Endothelial cell (in vitro differentiated cells): ENCODE measurements at regions not wholly inside any gene's neighbourhood (a gene's known extent, or its start where the extent isn't known, plus 50 kb on each side); places are given as distances from the start of the nearest gene placed in this dataset.

ENCODE experiments used
- DNase-seq: peaks from one replicate; pipeline ENCODE4 v3.0.0; 2021; ENCODE audit warnings: low spot score
- H3K27ac Mint-ChIP-seq: one replicate; pipeline ENCODE4 v1.8.0; 2021; ENCODE audit warnings: mixed read lengths, inconsistent platforms; ENCODE audit not compliant: unreplicated experiment
- H3K27me3 Mint-ChIP-seq: one replicate; pipeline ENCODE4 v1.8.0; 2021; ENCODE audit warnings: mild to moderate bottlenecking, moderate library complexity, mixed read lengths, inconsistent platforms; ENCODE audit not compliant: unreplicated experiment
- H3K36me3 Mint-ChIP-seq: one replicate; pipeline ENCODE4 v1.8.0; 2021; ENCODE audit warnings: mild to moderate bottlenecking, low read depth, mixed read lengths, inconsistent platforms; ENCODE audit not compliant: unreplicated experiment
- H3K4me1 Mint-ChIP-seq: one replicate; pipeline ENCODE4 v1.8.0; 2021; ENCODE audit warnings: mild to moderate bottlenecking, mixed read lengths, inconsistent platforms; ENCODE audit not compliant: unreplicated experiment
- H3K4me3 Mint-ChIP-seq: one replicate; pipeline ENCODE4 v1.8.0; 2021; ENCODE audit warnings: mild to moderate bottlenecking, mixed read lengths, inconsistent platforms; ENCODE audit not compliant: unreplicated experiment
- H3K9me3 Mint-ChIP-seq: one replicate; pipeline ENCODE4 v1.8.0; 2021; ENCODE audit warnings: mixed read lengths, inconsistent platforms; ENCODE audit not compliant: unreplicated experiment
- TF ChIP-seq, protein P1 (sequence below): fragments of 200-600 bp; sonication (generic); IDR thresholded peaks from one replicate; pipeline ENCODE4 v1.5.0; 2021; ENCODE audit warnings: antibody characterized with exemption; ENCODE audit not compliant: unreplicated experiment

GRCh38 chr3:107992976-107993684 is 97.7 kb downstream of the CD47 start:
- Mint-ChIP-seq H3K27ac (no peak overlapping the region), H3K36me3 (no peaks in the 10 kb centered on the region), H3K4me1 (no peaks in the 10 kb centered on the region), H3K27me3 (no peaks in the 10 kb centered on the region), H3K9me3 (no peaks in the 10 kb centered on the region), H3K4me3 (no peak overlapping the region)
- TF ChIP-seq, protein P1, sequence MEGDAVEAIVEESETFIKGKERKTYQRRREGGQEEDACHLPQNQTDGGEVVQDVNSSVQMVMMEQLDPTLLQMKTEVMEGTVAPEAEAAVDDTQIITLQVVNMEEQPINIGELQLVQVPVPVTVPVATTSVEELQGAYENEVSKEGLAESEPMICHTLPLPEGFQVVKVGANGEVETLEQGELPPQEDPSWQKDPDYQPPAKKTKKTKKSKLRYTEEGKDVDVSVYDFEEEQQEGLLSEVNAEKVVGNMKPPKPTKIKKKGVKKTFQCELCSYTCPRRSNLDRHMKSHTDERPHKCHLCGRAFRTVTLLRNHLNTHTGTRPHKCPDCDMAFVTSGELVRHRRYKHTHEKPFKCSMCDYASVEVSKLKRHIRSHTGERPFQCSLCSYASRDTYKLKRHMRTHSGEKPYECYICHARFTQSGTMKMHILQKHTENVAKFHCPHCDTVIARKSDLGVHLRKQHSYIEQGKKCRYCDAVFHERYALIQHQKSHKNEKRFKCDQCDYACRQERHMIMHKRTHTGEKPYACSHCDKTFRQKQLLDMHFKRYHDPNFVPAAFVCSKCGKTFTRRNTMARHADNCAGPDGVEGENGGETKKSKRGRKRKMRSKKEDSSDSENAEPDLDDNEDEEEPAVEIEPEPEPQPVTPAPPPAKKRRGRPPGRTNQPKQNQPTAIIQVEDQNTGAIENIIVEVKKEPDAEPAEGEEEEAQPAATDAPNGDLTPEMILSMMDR: no peak
- no peak for DNase-seq

DNA sequence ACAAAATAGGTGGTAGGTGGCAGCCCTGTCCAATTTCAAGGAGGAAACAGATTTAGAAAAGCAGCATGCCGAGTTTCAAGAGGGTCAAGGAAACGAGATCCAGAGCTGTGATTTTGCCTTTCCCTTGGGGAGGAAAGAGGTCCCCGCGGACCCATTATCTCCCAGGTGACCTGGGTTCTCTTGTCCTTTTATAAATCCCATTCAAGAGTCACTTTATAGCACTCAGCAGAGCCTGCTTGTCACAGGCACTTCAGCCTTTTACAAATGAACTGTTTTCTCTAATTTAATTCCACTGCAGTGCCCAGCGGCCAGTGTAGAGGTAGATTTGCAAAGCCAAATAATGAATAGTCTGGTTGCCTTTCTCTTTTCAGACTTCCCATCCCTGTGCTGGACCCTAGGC is 99.9 kb downstream of the CD47 start:
- H3K27ac Mint-ChIP-seq: no peak overlapping the region
- H3K27me3 Mint-ChIP-seq: no peaks in the 10 kb centered on the region
- H3K4me1 Mint-ChIP-seq: no peaks in the 10 kb centered on the region
- DNase-seq: no peak
- H3K36me3 Mint-ChIP-seq: no peaks in the 10 kb centered on the region
- H3K4me3 Mint-ChIP-seq: no peak overlapping the region
- H3K9me3 Mint-ChIP-seq: no peaks in the 10 kb centered on the region
- TF ChIP-seq, protein P1: no peak

DNA sequence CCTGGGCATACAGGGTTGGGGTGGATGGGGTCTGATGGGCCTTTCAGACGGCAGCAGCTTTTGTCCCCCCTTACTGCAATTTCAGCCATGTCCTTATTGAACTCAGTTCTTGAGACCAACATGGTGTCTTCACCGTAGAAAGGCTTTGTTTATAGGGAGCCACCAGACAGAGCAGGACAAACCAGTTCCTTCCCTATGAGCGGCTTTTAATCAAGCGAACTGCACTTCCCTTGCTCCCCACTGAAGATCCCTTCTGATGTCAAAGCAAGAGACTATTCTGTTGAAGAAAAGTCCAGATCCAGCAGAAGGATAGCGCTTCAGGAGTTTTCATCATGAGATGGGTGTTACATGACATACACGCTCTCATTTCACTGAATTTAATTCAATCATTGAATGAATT is 100.4 kb downstream of the CD47 start:
- peaks cover 2% of the 10 kb centered on the region for H3K4me1 Mint-ChIP-seq
- H3K36me3 Mint-ChIP-seq: no peaks in the 10 kb centered on the region
- no peak overlapping the region for H3K4me3 Mint-ChIP-seq
- no peak for DNase-seq
- no peaks in the 10 kb centered on the region for H3K9me3 Mint-ChIP-seq
- H3K27me3 Mint-ChIP-seq: no peaks in the 10 kb centered on the region
- H3K27ac Mint-ChIP-seq: no peak overlapping the region
- TF ChIP-seq, protein P1: no peak

- no peak overlapping the region for H3K27ac Mint-ChIP-seq
- no peak for DNase-seq
- TF ChIP-seq, protein P1: no peak
- H3K4me1 Mint-ChIP-seq: peaks cover 4% of the 10 kb centered on the region
- H3K9me3 Mint-ChIP-seq: no peaks in the 10 kb centered on the region
- no peak overlapping the region for H3K4me3 Mint-ChIP-seq
- H3K36me3 Mint-ChIP-seq: no peaks in the 10 kb centered on the region
- H3K27me3 Mint-ChIP-seq: no peaks in the 10 kb centered on the region
Observed at GRCh38 chr3:107989661-107990060, 101.2 kb downstream of the CD47 start.

DNA sequence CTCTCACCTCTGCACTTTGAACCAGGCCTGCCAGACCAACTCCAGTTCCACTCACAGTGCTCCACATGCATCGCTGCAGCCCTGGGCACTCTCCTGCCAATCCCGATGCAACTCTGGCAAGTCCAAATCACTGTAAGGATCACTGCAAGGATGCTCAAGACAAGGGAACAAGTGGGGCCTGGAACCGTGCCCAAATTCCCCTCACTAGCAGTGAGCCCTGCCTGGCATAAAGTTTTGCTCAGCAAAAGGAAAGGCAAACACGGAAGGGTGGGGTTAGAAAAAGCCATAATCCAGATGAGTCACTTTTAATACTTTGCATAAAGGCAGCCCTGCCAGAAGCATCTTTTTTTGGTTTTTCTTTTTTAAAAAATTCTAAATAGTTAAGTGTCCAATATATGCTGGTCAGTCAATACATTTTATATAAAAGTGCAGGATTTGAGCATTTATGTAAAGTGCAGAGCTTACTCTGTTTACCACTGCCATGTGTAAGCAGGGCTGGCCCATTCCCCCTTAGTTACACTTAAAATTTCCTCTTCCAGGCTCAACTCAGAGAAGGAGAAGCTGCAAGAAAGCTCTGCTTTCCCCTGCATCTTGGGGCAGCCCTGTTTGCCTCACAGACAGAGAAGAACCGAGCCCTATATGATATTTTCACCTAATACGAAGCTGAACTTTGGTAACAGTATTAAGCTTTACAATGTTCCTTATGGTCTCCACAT is 102.2 kb downstream of the CD47 start:
- TF ChIP-seq, protein P1: no peak
- peaks cover 4% of the 10 kb centered on the region for H3K4me1 Mint-ChIP-seq

More for the DNA sequence above, 102.2 kb downstream of the CD47 start:
- Mint-ChIP-seq H3K4me3 (no peak overlapping the region), H3K27me3 (no peaks in the 10 kb centered on the region), H3K27ac (no peak overlapping the region), H3K9me3 (no peaks in the 10 kb centered on the region), H3K36me3 (no peaks in the 10 kb centered on the region)
- no peak for DNase-seq
